Thyroid gland (tissue), 4 donors: ENCODE measurements at regions not wholly inside any gene's neighbourhood (a gene's known extent, or its start where the extent isn't known, plus 50 kb on each side); places are given as distances from the start of the nearest gene placed in this dataset.

Source experiments
- DNase-seq, 2 donors: peaks; one replicate each; pipeline ENCODE4 v3.0.0-alpha.2; 2019
- H3K27ac ChIP-seq, 3 donors: fragments of 200-600 bp; sonication (generic); 1 replicate in 2 of 3; 2 replicates in 1 of 3; pipeline ENCODE4 v1.5.1; 2016 to 2019; ENCODE audit warnings: mild to moderate bottlenecking in 1 of 3, moderate library complexity in 1 of 3
- H3K27me3 ChIP-seq: fragments of 200-600 bp; sonication (generic); one replicate; pipeline ENCODE4 v1.5.1; 2019
- H3K36me3 ChIP-seq, 2 donors: fragments of 200-600 bp; sonication (generic); one replicate each; pipeline ENCODE4 v1.5.1; 2016 to 2019
- H3K4me1 ChIP-seq, 2 donors: fragments of 200-600 bp; sonication (generic); one replicate each; pipeline ENCODE4 v1.5.1; 2017 to 2019
- H3K4me3 ChIP-seq, 3 donors: fragments of 200-600 bp; sonication (generic); replicated peaks in 1 of 3; 1 replicate in 2 of 3; 2 replicates in 1 of 3; pipeline ENCODE4 v1.5.1; 2016; ENCODE audit warnings: mild to moderate bottlenecking in 1 of 3
- H3K9me3 ChIP-seq: fragments of 200-600 bp; sonication (generic); one replicate; pipeline ENCODE4 v1.5.1; 2017
- CTCF ChIP-seq, 6 experiments: fragments of 200-600 bp in 3 of 6; fragments of 450-650 bp in 3 of 6; sonication (generic) in 3 of 6; IDR thresholded peaks; one replicate each; pipeline ENCODE4 v1.5.1; 2016 to 2019; ENCODE audit warnings: antibody characterized with exemption in 6 of 6, mild to moderate bottlenecking in 2 of 6, inconsistent platforms in 1 of 6, moderate library complexity in 1 of 6
- POLR2A ChIP-seq, 2 donors: fragments of 450-650 bp; IDR thresholded peaks; one replicate each; pipeline ENCODE4 v1.6.1; 2017; ENCODE audit warnings: antibody characterized with exemption in 2 of 2, mild to moderate bottlenecking in 2 of 2, moderate library complexity in 1 of 2
- WGBS, 2 donors: methylation state at CpG; one replicate each; pipeline ENCODE4 v1.1.5; 2017; 5-methylcytosine and 5-hydroxymethylcytosine counted together
- intact Hi-C: fragments of 100-400 bp; cut with DNase I; formaldehyde crosslinking; loops from one replicate; pipeline ENCODE4 v1.15.1; 2023

GRCh38 chr12:126718365-126718764, 1548.6 kb upstream of the TMEM132C start:
- intact Hi-C loops, result no loop called here
- H3K27ac ChIP-seq, result no peak overlapping the region
- TF ChIP-seq POLR2A (IDR thresholded peaks at IDR 0.05), result no peak
- no peaks in the 10 kb centered on the region for H3K27me3 ChIP-seq
- no peaks in the 10 kb centered on the region for H3K4me1 ChIP-seq
- no peaks in the 10 kb centered on the region for H3K9me3 ChIP-seq
- H3K36me3 ChIP-seq, result no peaks in the 10 kb centered on the region
- no peak overlapping the region for H3K4me3 ChIP-seq
- DNase-seq, result no peak

- no peak for DNase-seq
- Histone ChIP-seq H3K36me3 (no peaks in the 10 kb centered on the region), H3K9me3 (no peaks in the 10 kb centered on the region), H3K27ac (no peak overlapping the region), H3K4me3 (no peak overlapping the region), H3K27me3 (no peaks in the 10 kb centered on the region), H3K4me1 (no peaks in the 10 kb centered on the region)
- 29 to 45% methylated on average over 5 of the region's 5 CpGs for WGBS, 2 donors
- intact Hi-C loops, result no loop called here
- TF ChIP-seq POLR2A (IDR thresholded peaks at IDR 0.05) (no peak), CTCF (IDR thresholded peaks at IDR 0.05) (no peak)
Measured at GRCh38 chr12:126719912-126720705, 1546.9 kb upstream of the TMEM132C start.

- no peaks in the 10 kb centered on the region for H3K27me3 ChIP-seq
- H3K4me1 ChIP-seq, result no peaks in the 10 kb centered on the region
- intact Hi-C loops, result no loop called here
- no peak for DNase-seq
- TF ChIP-seq POLR2A (IDR thresholded peaks at IDR 0.05), result no peak
- TF ChIP-seq CTCF (IDR thresholded peaks at IDR 0.05), result no peak
- H3K36me3 ChIP-seq, result no peaks in the 10 kb centered on the region
- no peaks in the 10 kb centered on the region for H3K9me3 ChIP-seq
- 0 to 4% methylated on average over 4 to 31 of the region's 69 CpGs for WGBS, 2 donors
- no peak overlapping the region for H3K27ac ChIP-seq
- no peak overlapping the region for H3K4me3 ChIP-seq
Measured at GRCh38 chr12:126726481-126727217, 1540.3 kb upstream of the TMEM132C start.

- DNase-seq, result no peak
- Histone ChIP-seq H3K4me1 (no peaks in the 10 kb centered on the region), H3K4me3 (no peak overlapping the region), H3K36me3 (no peaks in the 10 kb centered on the region), H3K27me3 (no peaks in the 10 kb centered on the region), H3K27ac (no peak overlapping the region), H3K9me3 (no peaks in the 10 kb centered on the region)
- intact Hi-C loops, result no loop called here
- 3 to 10% methylated on average over 30 to 33 of the region's 44 CpGs for WGBS, 2 donors
- TF ChIP-seq CTCF (IDR thresholded peaks at IDR 0.05) (no peak), POLR2A (IDR thresholded peaks at IDR 0.05) (no peak)
Measured at GRCh38 chr12:126727218-126728075, 1539.5 kb upstream of the TMEM132C start.

GRCh38 chr12:126734296-126734695, 1532.7 kb upstream of the TMEM132C start:
- Histone ChIP-seq H3K4me1 (no peaks in the 10 kb centered on the region), H3K27me3 (no peaks in the 10 kb centered on the region), H3K36me3 (no peaks in the 10 kb centered on the region), H3K4me3 (no peak overlapping the region), H3K27ac (no peak overlapping the region), H3K9me3 (no peaks in the 10 kb centered on the region)
- WGBS, 2 donors, result 65 to 66% methylated on average over 5 of the region's 5 CpGs
- TF ChIP-seq POLR2A (IDR thresholded peaks at IDR 0.05) (no peak), CTCF (IDR thresholded peaks at IDR 0.05) (no peak)
- DNase-seq, result no peak
- intact Hi-C loops, result no loop called here
